Putamen (tissue), 1 donor: ENCODE measurements at regions not wholly inside any gene's neighbourhood (a gene's known extent, or its start where the extent isn't known, plus 50 kb on each side); places are given as distances from the start of the nearest gene placed in this dataset.
"Not testable (repeated sequence)": the region's sequence is repeated elsewhere in the genome, so short reads cannot be mapped to it uniquely, and the experiment has no call there.

Experiments used
- DNase-seq: peaks from one replicate; pipeline ENCODE4 v3.0.0-alpha.2; 2016; ENCODE audit warnings: low spot score

DNA sequence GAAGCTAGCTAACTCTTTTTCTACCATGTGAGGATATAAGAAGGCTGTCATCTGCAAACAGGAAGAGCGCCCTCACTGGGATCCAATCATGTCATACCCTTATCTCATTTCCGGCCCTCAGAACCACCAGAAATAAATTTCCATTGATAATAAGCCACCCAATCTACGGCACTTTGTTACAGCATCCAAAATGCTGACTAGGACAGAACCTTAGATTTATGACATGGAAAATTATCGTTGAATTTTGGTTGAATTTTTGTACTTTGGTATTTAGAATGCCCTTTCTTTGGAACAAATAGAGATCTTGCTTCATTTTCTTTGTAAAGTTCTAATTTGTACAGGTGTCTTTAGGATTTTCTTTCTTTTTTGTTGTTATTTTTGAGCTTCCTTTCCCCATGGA is 53.3 kb upstream of the CYLC2 start:
- DNase-seq, result no peak

DNA sequence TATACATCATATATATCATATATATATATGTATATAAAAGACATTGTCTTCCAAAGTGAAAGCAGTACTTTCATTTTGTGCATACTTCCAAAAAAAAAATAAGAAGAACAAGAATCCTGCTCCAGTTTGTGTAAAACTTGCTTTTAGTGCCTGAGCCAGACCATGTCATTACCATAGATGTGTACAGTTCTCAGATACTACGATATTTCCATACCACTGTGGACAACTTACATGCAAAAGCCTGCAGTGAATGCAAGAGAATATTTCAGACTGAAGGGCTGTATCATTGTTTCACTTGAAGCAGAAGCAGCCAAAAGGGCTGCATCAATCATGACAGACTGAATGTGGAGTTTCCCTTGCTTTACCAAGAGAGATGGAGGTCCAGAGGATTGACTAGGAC is 72.6 kb upstream of the CYLC2 start:
- DNase-seq, result no peak

DNA sequence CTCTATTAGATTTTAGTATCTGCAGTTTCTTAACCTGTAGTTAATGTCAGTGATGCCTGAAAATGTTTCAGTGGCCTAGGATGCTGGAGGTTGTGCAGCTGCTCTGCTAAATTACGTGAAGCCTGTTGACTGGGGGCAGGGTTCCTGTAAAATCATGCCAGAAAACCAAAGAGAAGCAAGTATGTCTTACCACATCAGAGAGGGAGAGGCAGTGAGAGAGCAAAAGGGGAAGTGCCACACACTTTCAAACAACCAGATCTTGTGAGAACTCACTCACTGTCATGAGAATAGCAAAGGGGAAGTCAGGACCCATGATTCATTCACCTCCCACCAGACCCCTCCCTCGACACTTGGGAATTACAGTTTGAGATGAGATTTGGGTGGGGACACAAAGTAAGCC is 83.9 kb upstream of the CYLC2 start:
- DNase-seq, result no peak

DNA sequence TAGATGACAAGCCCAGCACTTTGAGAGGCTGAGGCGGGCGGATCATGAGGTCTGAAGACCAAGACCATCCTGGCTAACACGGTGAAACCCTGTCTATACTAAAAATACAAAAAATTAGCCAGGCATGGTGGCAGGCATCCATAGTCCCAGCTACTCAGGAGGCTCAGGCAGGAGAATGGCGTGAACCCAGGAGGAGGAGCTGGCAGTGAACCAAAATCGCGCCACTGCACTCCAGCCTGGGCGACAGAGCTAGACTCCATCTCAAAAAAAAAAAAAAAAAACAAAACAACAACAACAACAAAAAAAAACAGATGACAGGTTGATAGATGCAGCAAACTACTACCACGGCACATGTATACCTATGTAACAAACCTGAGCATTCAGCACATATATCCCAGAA is 89.3 kb upstream of the CYLC2 start:
- not testable (repeated sequence) for DNase-seq

DNA sequence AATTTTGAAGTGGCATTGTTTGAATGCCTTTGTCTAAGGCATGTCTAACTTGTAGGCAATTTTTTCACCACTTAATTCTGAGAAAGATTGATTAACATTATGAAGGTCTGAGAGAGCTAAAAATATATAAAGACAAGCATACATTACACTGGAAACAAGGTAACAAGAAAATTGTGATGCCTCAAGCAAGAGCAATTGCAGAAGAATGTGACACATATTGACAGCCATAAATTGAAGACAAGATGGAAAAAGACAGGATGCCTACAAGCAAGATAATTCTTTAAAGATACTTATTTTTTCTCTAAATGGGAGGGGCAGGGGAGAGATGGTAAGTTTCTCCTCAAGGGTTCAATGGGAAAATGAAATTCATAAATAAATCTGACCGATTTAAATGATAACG is 103.1 kb upstream of the CYLC2 start:
- DNase-seq, result no peak

DNA sequence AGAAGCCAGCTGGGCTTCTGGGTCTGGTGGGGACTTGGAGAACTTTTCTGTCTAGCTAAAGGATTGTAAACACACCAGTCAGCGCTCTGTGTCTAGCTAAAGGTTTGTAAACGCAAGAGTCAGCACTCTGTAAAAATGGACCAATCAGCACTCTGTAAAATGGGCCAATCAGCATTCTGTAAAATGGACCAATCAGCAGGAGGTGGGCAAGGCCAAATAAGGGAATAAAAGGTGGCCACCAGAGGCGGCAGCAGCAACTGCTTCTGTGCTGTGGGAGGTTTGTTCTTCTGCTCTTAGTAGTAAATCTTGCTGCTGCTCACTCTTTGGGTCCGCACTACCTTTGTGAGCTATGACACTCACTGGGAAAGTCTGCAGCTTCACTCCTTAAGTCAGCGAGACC is 106.4 kb upstream of the CYLC2 start:
- not testable (repeated sequence) for DNase-seq

DNA sequence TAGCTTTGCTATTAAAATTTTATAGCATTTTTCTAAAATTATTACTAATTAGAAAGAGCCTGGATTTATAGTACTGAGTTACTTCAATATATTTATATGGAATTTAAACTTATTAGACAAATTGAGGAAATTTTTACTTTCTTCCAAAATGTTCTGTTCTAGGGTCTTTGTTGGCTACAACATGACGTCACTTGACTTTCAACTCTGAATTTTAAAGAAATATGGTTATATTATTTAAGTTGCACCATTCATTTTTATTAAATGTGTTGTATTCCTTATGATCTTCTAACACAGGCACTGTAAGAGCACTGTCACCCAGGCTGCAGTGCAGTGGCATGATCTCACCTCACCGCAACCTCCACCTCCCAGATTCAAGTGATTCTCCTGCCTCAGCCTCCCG is 119.4 kb upstream of the CYLC2 start:
- DNase-seq, result no peak

DNA sequence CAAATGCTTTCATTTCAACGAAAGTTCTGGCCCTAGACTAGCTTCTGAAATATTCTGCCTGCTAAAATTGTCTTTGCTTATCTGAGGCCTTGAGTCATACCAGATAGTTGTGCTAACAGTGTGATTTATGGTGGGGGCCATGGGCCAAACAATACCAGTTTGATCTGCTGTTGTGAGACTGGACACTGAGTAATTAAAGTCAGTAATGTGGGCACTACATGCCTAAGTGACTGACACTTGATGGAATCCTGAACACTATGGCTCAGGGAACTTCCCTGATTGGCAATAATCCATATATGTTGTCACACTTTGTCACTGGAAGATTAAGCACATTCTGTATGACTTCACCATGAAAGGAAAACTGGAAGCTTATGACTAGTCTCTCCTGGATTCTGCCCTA is 127.6 kb upstream of the CYLC2 start:
- no peak for DNase-seq

DNA sequence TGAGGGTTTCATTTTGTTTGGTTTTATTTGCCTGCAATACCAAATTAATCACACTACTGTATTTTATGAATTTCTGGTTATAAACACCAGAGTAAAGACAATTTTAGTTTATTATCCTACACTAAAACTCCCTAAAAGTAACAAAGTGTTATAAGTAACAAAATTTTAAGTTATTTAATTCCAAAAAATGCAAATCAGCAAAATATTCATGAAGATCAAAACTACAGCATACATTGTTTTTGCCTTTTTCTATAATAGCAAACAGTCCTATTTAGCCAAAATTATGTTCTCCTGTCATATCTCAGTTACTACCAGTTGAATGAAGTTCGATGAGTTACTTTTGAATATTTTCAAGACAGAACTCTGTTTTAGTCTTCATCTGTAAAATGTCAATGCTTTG is 132.7 kb upstream of the CYLC2 start:
- no peak for DNase-seq

DNA sequence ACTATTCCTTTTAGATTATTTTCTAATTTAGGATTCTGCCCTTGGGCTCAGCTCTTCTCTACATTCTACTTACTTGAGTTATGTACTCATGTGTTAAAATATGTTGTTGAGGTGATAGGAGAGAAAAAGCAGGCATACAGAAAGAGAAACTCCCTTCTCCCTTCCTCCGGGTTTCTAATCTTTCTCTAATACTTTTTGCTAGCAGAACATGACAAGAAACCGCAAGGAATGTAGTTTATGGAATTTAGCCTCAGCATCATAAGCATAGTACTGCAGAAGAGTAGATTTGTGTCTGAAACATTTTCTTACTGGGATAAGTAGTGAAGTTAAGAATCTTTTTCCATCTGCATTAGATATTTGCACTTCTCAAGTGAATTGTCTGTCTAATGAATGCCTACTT is 139.5 kb upstream of the CYLC2 start:
- DNase-seq, result no peak

DNA sequence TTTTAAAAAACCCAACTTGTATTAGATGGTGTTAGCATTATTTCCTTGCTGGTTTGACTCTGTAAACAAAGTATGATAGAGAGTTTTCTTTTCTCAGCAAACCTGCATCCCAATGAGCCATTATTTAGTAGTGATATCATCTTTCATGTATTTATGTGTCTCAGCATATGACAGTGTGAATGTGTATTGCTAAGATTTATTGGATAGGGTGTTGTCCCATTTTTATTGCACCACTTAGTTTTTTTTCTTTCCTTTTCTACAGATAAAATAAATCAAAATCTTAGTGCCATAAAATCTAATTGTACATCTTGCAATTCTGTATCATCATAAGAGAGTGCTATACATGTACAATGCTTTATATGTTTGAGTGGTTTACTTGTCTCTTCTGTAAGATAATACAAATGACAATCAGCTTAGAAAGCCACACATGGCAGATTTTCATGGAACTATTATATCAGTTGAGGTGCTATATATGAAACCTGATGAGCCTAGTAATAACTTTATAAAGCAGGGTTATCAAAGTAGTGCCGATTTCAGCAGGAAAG is 149.2 kb upstream of the CYLC2 start:
- no peak for DNase-seq

DNA sequence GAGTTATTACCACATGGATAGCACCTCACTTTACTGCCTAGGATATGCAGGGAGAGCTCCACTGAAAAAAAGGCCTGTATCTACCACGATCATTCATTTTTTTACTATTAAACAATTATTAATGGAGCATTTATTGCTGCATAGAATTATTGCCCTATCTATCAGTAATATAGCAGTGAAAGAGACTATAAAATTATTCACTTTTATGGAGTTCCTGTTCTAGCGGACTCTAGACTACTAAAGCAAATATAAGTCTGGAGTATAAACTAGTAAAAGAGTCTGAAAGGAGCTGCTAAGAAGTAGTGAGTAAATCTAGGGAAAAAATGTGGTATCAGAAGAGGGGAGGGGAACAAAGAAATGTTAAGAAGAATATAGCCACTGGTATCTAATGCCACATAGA is 150.4 kb upstream of the CYLC2 start:
- no peak for DNase-seq

DNA sequence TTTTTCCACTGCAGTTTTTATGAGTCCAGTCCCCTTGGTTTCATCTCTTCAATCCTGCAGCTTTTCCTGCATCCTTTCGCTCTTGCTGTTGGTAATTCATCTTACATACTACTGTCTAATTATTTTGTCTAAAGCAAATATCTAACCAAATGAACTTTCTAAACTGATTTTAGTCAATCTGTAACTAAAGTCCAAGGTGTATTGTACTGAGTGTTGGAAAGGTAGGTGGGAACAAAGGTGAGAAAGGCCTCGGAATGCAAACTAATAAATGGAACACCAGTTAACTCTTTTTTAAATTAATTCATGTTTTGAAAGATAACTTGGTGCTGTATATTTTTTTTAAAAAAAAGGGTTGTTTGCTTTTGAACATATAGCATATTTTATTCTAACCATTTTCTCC is 152.7 kb upstream of the CYLC2 start:
- DNase-seq, result no peak

DNA sequence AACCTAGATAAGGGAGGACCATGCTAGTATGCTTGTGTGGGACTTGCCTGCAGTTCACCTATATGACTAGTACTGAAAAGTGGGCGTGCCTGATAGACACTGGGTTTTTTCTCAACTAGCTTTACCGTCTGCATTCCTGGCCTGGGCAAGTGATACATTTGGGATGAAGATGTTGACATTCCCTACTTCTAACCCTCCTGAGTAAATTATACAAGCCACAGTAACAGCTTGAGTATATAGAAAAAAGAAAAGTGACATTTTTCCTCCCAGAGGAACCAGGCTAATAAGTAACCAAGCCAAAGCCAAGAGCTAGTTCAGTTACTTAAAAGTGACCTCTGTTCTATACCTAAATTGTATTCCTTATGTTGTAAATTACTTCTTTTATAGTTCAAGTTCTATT is 153.8 kb upstream of the CYLC2 start:
- DNase-seq, result no peak

DNA sequence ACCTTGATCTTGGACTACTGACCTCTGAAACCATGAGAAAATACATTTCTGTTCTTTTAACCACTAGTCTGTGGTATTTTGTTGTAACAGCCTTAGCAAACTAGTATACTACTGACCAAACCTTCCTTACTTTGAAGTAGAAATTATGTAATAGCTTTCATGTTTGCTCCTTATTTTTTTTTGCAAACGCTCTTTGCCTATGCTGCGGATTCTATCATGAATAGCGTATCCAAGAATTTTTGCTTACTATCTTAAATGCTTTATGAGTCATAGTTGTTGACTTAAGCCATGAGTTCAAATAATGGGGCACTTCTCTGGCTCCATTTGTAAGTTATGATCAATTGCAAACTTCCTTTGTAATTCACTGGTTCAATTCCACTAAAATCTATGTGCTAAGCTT is 154.8 kb upstream of the CYLC2 start:
- DNase-seq, result no peak

DNA sequence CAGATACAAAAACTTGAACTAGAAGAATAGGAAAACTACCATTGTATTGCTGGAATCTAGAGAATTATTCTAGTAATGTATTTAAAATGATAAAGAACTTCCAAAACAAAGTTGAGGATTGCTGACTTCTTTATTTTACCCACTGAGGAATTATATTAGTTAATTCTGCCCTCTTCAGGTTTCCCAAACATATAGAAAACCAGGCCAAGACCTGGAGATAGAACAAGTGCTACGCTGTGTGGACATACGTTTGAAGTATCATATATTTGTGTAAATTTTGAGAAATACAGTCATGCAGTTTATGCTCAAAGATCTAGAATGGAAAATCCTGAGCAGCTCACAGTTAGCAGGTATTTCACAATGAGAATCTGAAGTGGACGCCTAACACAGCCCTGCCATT is 162.3 kb upstream of the CYLC2 start:
- DNase-seq, result no peak

DNA sequence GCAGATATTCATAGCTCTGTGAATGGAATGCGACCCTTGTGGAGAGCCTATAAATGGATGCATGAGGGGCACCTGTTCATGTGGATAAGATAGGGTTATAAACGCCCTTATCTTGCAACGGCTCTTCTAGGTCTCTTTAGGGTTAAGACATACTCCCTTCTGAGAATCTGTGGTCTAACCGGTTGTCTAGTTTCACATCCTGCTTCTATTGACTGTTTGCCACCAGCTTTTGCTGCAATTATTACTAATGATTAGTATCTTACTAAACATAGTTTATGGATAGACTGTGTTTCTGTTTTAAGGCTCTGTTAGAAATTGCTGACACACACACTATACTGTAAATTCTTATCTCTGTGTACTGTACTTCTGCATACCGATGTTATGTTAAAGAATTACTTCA is 198.9 kb upstream of the CYLC2 start:
- no peak for DNase-seq

DNA sequence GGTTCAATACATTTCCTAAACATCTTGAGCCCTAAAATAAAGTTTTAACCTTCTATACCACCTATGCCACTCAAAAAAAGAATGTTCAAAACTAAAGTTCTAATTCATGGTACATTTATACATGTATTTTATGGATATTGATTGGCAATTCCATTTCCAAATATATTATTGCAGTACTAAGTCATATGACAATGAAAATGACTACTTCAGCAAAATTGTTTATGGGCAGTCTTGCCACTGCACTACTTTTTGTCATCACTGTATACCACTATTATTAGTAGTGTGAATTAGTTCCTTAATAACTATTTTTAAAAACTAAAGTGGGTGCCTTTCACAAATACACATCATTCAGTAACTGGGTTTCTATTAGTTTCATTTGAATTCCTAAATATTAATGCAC is 199.6 kb upstream of the CYLC2 start:
- no peak for DNase-seq

DNA sequence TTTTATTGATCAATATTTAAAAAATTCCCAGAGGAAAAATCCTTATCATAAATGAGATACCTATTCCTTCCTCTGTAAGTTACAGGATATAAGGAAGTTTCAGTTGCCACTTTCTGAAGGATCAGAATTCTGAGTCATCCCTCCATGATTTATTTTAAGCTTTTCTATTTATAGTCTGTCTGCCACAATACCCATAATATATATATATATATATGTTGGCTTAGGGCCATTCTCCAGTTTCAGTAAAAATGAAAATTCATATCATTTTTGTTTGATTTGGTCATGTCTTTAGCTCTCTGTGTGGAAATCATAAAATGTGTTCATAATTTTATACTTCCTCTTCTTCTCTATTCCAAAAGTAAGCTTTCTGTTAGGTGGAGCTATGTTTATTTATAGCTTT is 215.8 kb upstream of the CYLC2 start:
- no peak for DNase-seq

DNA sequence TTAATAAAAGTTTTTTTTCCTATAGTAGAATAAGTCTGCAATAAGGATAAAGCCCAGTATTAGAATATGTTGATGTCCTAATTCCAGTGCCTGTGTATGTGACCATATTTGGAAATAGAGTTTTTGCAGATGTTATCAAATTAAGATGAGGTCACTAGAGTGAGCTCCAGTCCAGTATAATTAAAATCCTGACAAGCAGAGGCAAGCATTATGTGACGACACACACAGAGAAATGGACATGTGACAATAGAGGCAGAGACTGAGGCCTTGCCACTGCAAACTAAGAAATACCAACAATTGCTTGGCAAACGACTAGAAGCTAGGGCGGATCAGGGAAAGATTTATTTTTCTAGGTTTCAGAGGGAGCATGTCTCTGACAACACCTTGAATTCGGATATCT is 216.4 kb upstream of the CYLC2 start:
- DNase-seq, result no peak

DNA sequence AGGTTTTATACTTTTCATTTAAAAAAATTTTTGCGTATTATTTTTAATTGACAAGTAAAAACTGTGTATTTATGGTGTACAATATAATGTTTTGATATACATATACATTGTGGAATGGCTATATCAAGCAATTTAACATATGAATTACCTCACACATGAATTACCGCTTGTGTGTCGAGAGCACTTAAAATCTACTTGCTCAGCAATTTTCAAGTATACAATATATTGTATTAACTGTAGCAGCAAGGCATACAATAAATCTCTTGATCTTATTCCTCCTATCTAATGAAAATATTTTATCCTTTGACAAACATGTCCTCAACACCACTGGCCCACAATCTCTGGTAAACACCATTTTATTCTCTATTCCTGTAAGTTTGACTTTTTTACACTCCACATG is 224.4 kb upstream of the CYLC2 start:
- no peak for DNase-seq

DNA sequence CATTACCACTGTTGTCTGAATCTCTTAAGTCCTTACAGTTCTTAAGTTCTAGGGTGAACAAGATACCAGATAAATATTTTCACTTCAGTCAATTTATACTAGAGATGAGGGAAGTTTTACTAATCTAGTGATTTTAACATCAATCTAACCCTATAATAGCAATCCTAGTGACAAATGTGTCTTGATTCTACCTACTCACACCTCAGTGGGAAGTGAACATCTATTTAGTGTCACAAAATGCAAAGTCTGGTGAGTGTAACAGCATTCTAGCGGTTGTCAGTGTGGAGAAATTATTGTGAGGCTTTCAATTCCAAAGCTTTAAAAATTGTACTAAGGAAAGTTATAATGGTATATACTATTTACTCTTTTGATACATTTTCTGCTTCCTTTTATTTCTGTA is 225.8 kb upstream of the CYLC2 start:
- DNase-seq, result no peak

DNA sequence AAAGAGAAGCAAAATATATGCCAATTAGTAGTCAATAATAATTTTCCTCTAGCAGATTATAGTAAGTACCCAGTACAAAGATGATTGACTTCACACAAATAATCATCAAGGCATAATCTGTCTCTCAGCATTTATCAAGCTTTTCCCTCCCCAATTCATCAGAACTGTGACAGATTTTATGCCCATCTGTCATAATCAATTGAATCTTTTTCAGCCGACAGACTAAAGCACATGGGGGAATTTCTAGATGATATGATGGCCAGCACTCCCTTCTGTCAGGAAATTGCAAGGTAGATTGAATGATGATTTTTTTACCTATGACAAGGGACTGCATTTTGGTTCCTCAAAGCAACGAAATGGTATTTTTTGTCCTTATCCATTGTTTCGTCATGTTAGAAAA is 227.1 kb upstream of the CYLC2 start:
- DNase-seq, result no peak

DNA sequence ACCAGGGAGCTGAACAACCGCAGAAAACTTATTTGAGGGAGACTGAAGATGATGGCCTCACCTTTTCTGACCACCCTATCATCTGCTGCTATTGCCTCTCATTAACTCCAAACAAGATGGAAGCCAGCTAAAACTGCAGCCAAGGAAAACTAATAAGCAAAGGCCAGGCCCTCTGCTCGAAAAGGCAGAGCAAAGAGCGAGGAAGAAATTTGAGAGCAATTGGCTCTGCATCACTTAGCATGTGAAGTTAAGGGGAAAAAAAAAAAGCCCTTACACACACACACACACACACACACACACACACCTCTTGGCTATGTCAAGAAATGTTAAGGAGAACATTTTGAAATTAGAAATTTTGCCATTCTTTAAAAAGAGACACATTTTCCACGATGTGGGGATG is 228.1 kb upstream of the CYLC2 start:
- DNase-seq, result no peak

DNA sequence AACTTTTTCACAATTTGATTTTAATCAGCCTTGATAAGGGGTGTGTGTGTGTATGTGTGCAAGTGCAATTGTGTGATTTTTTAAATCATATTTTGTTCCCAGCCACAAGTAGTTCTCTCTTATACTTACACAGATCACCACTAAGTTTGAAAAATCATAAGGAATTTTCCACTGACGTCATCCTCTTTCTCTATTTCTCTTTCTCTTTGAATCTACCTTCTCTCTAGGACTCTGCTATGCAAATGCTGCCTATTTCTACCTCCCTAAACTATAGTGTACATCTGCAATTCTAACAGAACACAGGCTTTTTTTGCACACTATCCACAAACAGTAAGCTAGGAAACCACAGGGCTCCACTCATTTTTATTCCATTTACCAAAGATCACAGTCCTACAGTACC is 254.6 kb upstream of the CYLC2 start:
- DNase-seq, result no peak
